ENCODE measurements at regions not wholly inside any gene's neighbourhood (a gene's known extent, or its start where the extent isn't known, plus 50 kb on each side); places are given as distances from the start of the nearest gene placed in this dataset.

- TF ChIP-seq, protein P1, sequence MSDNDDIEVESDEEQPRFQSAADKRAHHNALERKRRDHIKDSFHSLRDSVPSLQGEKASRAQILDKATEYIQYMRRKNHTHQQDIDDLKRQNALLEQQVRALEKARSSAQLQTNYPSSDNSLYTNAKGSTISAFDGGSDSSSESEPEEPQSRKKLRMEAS (IDR thresholded peaks at IDR 0.05), result no peak
- no peak for TF ChIP-seq CEBPB (IDR thresholded peaks at IDR 0.05)
- no peak for TF ChIP-seq RAD21 (IDR thresholded peaks at IDR 0.05; ENCODE audit: low read depth)
- TF ChIP-seq TCF12 (IDR thresholded peaks at IDR 0.05; ENCODE audit: low read depth), result no peak
- TF ChIP-seq CREB1 (IDR thresholded peaks at IDR 0.05; ENCODE audit: low read depth), result no peak
- TF ChIP-seq ZBTB7A (IDR thresholded peaks at IDR 0.05; ENCODE audit: low read depth), result no peak
- no peak for TF ChIP-seq EGR1 (IDR thresholded peaks at IDR 0.05)
Observed at GRCh38 chr16:31707743-31708335, 165.8 kb upstream of the ZNF267 start.

- TF ChIP-seq, protein P1 (IDR thresholded peaks at IDR 0.05), result no peak
Observed at GRCh38 chr16:31708348-31708747, 165.3 kb upstream of the ZNF267 start.

- no peak for TF ChIP-seq RAD21 (IDR thresholded peaks at IDR 0.05; ENCODE audit: low read depth)
- TF ChIP-seq REST (IDR thresholded peaks at IDR 0.05; ENCODE audit: low read depth), result no peak
- no peak for TF ChIP-seq EGR1 (IDR thresholded peaks at IDR 0.05)
- TF ChIP-seq, protein P2, sequence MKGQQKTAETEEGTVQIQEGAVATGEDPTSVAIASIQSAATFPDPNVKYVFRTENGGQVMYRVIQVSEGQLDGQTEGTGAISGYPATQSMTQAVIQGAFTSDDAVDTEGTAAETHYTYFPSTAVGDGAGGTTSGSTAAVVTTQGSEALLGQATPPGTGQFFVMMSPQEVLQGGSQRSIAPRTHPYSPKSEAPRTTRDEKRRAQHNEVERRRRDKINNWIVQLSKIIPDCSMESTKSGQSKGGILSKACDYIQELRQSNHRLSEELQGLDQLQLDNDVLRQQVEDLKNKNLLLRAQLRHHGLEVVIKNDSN (IDR thresholded peaks at IDR 0.05), result no peak
- TF ChIP-seq ZBTB7A (IDR thresholded peaks at IDR 0.05; ENCODE audit: low read depth), result no peak
- no peak for TF ChIP-seq YY1 (IDR thresholded peaks at IDR 0.05; ENCODE audit: low read depth)
- no peak for TF ChIP-seq TCF12 (IDR thresholded peaks at IDR 0.05; ENCODE audit: low read depth)
Observed at GRCh38 chr16:31709181-31709580, 164.4 kb upstream of the ZNF267 start.

GRCh38 chr16:31710134-31710533 lies 163.5 kb upstream of the ZNF267 start:
- TF ChIP-seq NFIC (IDR thresholded peaks at IDR 0.05) (no peak), RAD21 (IDR thresholded peaks at IDR 0.05; ENCODE audit: low read depth) (no peak), FOXM1 (IDR thresholded peaks at IDR 0.05; ENCODE audit: borderline replicate concordance, low read depth) (no peak), YY1 (IDR thresholded peaks at IDR 0.05; ENCODE audit: low read depth) (no peak), CEBPB (IDR thresholded peaks at IDR 0.05) (no peak), CREB1 (IDR thresholded peaks at IDR 0.05; ENCODE audit: low read depth) (no peak), REST (IDR thresholded peaks at IDR 0.05; ENCODE audit: low read depth) (no peak), EGR1 (IDR thresholded peaks at IDR 0.05) (no peak)
- TF ChIP-seq, protein P1 (IDR thresholded peaks at IDR 0.05), result no peak
- TF ChIP-seq, protein P2 (IDR thresholded peaks at IDR 0.05), result no peak

GRCh38 chr16:31710880-31711279 lies 162.7 kb upstream of the ZNF267 start:
- TF ChIP-seq CREB1 (IDR thresholded peaks at IDR 0.05; ENCODE audit: low read depth) (no peak), RAD21 (IDR thresholded peaks at IDR 0.05; ENCODE audit: low read depth) (no peak), ZBTB7A (IDR thresholded peaks at IDR 0.05; ENCODE audit: low read depth) (no peak), NFIC (IDR thresholded peaks at IDR 0.05) (no peak)

GRCh38 chr16:31711344-31711845 lies 162.2 kb upstream of the ZNF267 start:
- TF ChIP-seq, protein P2 (IDR thresholded peaks at IDR 0.05), result no peak
- TF ChIP-seq TCF12 (IDR thresholded peaks at IDR 0.05; ENCODE audit: low read depth), result no peak
- TF ChIP-seq TAF1 (IDR thresholded peaks at IDR 0.05; ENCODE audit: low read depth), result no peak
- no peak for TF ChIP-seq RAD21 (IDR thresholded peaks at IDR 0.05; ENCODE audit: low read depth)
- no peak for TF ChIP-seq EGR1 (IDR thresholded peaks at IDR 0.05)
- TF ChIP-seq FOXM1 (IDR thresholded peaks at IDR 0.05; ENCODE audit: borderline replicate concordance, low read depth), result no peak
- no peak for TF ChIP-seq NFIC (IDR thresholded peaks at IDR 0.05)

Data from Ishikawa (cell line).